T follicular helper cell (primary cell): ENCODE measurements at regions not wholly inside any gene's neighbourhood (a gene's known extent, or its start where the extent isn't known, plus 50 kb on each side); places are given as distances from the start of the nearest gene placed in this dataset.
A peak's percentile ranks its signal among the peaks of the same experiment; 100 is the strongest.
"Not testable (repeated sequence)": the region's sequence is repeated elsewhere in the genome, so short reads cannot be mapped to it uniquely, and the experiment has no call there.

Experiments
- DNase-seq: peaks from one replicate; pipeline ENCODE4 v3.0.0-alpha.2; 2020; ENCODE audit warnings: low read depth

DNA sequence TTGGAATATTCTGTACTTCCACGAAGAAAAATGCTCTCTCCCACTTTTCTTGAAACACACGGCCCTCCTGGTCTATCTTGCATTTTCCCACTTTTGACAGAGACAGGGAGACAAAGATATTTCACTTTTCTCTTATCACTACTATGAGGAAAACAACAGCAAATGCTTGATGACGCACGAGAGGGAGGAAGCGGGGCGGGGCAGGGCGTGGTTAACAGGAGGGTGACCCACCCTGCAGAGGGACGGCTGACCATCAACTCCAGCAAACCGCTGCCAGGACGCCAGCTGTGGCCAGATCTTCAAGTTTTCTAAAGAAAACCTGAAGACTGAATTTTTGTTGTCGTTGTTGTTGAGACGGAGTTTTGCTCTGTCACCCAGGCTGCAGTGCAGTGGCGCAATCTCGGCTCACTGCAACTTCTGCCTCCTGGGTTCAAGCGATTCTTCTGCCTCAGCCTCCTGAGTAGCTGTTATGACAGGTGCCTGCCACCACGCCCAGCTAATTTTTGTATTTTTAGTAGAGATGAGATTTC is 63.8 kb downstream of the NSUN5 start:
- DNase-seq, result not testable (repeated sequence)

GRCh38 chr7:73234994-73235717 is 73.5 kb downstream of the NSUN5 start:
- peak; percentile 89 for DNase-seq

GRCh38 chr7:73225745-73226144 is 82.9 kb downstream of the NSUN5 start:
- not testable (repeated sequence) for DNase-seq

GRCh38 chr7:73221724-73222123 is 86.9 kb downstream of the NSUN5 start:
- DNase-seq, result not testable (repeated sequence)

DNA sequence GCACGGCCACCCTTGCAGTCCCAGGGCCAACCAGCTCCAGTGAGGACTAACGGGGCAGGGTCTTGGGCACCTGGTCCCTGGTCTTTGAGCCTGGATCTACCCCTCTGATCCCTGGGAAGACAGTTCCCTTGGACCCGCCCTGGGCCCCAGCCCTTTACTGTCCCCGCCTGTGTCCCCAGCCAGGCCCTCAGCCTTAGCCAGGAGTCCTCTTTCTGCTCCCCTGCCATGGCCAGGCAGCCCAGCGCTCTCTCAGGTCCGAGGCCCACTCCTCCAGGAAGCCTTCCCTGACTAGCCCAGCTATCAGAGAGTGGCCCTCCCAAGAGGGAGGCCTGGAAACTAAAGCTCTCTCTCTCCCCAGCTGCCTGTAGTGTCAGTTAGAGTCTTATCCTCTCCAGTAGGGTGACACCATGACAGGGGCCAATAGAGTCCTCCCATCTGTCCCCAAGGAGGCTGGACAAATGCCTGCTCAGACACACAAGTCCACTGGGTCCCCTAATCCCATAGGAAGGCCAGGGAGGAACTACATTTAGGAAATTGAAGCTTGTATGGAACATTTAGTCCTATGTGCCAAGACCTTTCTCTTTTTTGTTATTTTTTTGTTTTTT is 87.8 kb downstream of the NSUN5 start:
- not testable (repeated sequence) for DNase-seq

DNA sequence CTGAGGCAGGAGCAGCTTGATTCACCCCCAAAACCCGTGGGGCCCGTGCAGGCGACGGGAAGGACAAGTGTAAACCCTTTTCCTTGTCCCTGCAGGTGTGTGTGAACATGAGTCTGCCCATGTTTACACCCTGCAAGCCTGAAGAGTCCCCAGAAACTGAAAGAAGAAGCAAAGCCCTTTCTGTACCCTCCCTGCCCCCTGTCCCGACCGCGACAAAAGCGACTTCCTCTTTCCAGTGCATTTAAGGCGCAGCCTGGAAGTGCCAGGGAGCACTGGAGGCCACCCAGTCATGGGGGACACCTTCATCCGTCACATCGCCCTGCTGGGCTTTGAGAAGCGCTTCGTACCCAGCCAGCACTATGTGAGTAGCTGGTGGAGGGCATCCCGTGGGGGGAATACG is 88.3 kb downstream of the NSUN5 start:
- DNase-seq, result not testable (repeated sequence)

DNA sequence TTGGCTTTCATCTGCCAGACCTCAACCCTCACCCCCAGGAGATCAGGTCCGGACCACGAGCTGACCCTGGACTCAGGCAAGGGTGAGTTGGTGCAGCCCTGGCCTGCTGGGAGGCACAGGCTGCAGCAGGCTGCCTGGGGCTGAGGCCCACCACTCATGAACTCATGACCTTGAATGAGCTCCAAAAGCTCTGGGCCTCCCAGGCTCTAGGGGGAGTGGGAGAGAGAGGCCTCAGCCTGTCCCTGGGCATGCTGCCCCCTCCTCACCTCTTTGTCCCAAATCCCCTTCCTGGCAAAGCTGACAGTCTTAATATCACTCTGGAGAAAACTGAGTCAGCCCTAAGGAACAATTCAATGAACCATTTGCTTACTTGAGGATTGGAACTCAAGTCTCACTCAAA is 89.8 kb downstream of the NSUN5 start:
- not testable (repeated sequence) for DNase-seq

- not testable (repeated sequence) for DNase-seq
Measured at GRCh38 chr7:73216046-73216675, 92.5 kb downstream of the NSUN5 start.

GRCh38 chr7:73215232-73215631 is 93.4 kb downstream of the NSUN5 start:
- not testable (repeated sequence) for DNase-seq

DNA sequence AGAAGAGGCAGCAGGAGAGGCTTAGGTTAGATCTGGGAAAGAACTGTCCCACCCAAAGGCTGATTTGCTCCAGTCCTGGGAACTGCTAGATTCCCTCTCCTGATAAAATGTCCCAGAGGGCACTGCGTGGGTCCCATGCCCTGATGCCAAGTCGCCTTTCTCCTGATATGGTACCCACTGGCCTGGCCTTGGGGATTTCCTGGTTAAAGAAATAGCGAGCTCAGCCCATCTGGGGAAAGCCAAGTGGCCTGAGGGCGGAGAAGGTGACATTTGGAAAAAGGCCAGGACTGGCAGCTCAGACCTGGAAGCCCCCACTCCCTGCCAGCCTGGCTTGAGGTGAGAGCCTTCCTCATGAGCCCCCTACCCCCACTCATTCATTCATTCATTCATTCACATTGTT is 94.2 kb downstream of the NSUN5 start:
- not testable (repeated sequence) for DNase-seq

- DNase-seq, result not testable (repeated sequence)
Measured at GRCh38 chr7:73213076-73213475, 95.5 kb downstream of the NSUN5 start.

- DNase-seq, result not testable (repeated sequence)
Measured at GRCh38 chr7:73205594-73205993, 103.0 kb downstream of the NSUN5 start.

GRCh38 chr7:73204898-73205297 is 103.7 kb downstream of the NSUN5 start:
- DNase-seq, result not testable (repeated sequence)

GRCh38 chr7:73203312-73203711 is 105.3 kb downstream of the NSUN5 start:
- DNase-seq, result not testable (repeated sequence)

DNA sequence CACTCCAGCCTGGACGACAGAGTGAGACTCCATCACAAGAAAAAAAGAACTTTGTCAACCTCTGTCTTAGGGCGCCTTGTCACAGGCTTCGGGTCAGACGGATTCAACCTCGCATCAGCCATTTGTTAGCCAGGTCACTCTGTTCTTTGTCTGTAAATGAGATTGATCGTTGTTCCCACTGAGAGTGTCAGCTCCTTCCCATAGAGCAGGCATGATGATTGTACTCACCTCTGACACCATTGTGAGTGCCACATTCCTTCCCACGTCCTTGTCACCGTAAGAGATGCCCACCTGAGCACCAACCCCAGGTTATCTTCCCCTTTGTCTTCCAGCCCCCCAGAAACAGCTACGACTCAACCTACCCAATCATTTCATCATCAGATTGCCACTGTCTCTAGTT is 107.4 kb downstream of the NSUN5 start:
- not testable (repeated sequence) for DNase-seq

DNA sequence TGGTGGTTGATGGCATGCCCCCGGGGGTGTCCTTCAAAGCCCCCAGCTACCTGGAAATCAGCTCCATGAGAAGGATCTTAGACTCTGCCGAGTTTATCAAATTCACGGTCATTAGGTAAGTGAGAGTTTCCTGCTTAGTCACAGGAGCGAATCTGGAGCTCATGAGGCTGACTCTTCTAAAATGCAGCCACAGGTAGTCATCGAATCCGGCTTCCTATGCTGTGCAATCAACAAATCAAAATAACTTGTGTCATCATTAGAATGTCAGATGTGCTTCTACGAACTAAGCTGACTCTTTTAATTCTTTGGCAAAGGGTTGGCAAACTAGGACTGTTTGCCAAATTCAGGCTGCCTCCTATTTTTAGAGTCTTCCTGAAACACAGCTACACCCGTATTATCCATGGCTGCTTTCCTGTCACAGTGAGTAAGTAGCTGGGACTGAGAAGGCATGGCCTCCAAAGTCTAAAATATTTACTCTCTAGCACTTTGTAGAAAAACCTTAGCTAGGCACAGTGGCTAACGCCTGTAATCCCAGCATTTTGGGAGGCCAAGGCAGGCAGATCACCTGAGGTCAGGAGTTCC is 108.0 kb downstream of the NSUN5 start:
- DNase-seq, result not testable (repeated sequence)

- not testable (repeated sequence) for DNase-seq
Measured at GRCh38 chr7:73193991-73194390, 108.2 kb upstream of the SPDYE9 start.

DNA sequence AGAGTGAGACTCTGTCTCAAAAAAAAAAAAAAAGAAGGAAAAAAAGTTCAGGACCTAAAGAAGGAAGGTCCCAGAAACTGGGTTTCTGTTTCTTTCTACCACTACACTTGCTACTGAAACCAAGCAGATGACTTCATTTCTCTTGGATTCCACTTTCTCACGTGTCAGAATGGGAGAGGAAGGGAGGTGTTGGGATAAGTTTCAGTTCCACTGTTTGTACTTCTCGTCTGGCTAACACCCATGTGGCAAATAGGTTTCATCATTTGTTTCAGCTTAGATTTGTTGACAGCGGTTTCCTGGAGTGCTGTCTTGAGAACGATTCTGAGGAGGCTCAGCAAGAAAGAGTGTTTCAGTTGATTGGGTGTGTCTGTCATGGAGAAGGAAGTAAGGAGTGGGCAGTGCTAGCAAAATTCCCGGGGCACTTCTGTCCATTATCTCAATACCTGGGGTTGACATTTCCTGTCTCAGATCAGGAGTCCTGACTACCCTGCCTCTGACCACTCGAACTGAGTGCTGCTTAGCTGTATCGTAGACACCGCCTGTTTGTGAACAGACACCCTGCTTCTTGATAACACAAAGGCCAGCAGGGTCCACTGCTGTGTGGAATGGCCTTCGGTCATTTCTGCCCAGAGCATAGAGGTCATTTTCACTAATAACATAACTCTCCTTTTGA is 104.8 kb upstream of the SPDYE9 start:
- DNase-seq, result not testable (repeated sequence)

- not testable (repeated sequence) for DNase-seq
Measured at GRCh38 chr7:73188287-73188686, 102.4 kb upstream of the SPDYE9 start.

- not testable (repeated sequence) for DNase-seq
Measured at GRCh38 chr7:73186589-73187309, 100.9 kb upstream of the SPDYE9 start.

DNA sequence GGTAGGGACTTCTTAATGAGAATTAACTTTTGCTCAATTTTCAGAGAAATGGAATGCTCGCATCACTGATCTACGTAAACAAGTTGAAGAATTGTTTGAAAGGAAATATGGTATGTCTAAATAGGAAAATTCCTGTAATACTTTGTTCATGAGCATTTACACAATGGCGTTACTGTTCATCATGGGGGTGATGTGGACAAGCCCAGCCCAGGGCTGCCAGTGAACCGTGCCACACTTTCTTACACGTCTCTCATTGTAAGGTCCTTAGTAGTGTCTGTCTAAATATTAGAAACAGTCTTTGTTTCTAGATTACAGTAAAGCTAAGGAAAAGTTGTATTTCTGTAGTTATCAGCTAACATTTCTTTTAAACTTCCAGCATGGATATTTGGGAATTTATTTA is 91.0 kb upstream of the SPDYE9 start:
- DNase-seq, result not testable (repeated sequence)
